AG09319 (cell line): ENCODE measurements at regions not wholly inside any gene's neighbourhood (a gene's known extent, or its start where the extent isn't known, plus 50 kb on each side); places are given as distances from the start of the nearest gene placed in this dataset.

ENCODE experiments used
- DNase-seq: peaks from one replicate; pipeline ENCODE4 v3.0.0-alpha.2; 2010; ENCODE audit warnings: low read depth; ENCODE audit errors: extremely low read depth
- TF ChIP-seq, protein P1 (sequence below): IDR thresholded peaks from 2 replicates; pipeline ENCODE4 v1.5.1; 2011; ENCODE audit warnings: low read depth, mild to moderate bottlenecking, inconsistent platforms, low read length, moderate library complexity

GRCh38 chr4:125762537-125762936 is 447.8 kb downstream of the FAT4 start:
- TF ChIP-seq, protein P1, sequence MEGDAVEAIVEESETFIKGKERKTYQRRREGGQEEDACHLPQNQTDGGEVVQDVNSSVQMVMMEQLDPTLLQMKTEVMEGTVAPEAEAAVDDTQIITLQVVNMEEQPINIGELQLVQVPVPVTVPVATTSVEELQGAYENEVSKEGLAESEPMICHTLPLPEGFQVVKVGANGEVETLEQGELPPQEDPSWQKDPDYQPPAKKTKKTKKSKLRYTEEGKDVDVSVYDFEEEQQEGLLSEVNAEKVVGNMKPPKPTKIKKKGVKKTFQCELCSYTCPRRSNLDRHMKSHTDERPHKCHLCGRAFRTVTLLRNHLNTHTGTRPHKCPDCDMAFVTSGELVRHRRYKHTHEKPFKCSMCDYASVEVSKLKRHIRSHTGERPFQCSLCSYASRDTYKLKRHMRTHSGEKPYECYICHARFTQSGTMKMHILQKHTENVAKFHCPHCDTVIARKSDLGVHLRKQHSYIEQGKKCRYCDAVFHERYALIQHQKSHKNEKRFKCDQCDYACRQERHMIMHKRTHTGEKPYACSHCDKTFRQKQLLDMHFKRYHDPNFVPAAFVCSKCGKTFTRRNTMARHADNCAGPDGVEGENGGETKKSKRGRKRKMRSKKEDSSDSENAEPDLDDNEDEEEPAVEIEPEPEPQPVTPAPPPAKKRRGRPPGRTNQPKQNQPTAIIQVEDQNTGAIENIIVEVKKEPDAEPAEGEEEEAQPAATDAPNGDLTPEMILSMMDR = peak; percentile 9
- DNase-seq = no peak

- TF ChIP-seq, protein P1 = no peak
- no peak for DNase-seq
These were observed 451.2 kb downstream of the FAT4 start for GRCh38 chr4:125765941-125766340.

- TF ChIP-seq, protein P1 = no peak
These were observed 456.2 kb downstream of the FAT4 start for GRCh38 chr4:125770814-125771398.

DNA sequence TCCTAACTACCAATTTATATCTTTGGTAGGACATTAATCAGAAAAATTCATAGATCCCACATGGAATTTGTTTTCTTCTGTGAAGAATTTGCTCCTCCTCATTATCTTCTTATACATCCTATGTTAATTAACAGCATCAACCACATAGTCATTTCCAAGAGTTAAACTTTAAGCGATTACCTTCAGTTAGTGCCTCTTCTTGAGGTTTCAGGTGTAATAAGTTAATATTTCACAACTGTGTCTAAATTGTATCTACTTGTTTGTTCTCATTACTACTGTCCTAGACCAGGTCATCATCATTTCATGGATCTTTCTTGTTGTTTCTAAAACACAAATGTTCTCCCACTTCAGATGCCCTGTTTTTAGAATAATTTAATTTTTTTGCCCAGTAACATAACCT is 457.9 kb downstream of the FAT4 start:
- no peak for DNase-seq
- TF ChIP-seq, protein P1 = no peak

More at GRCh38 chr4:125770814-125771398, 456.2 kb downstream of the FAT4 start:
- no peak for DNase-seq

DNA sequence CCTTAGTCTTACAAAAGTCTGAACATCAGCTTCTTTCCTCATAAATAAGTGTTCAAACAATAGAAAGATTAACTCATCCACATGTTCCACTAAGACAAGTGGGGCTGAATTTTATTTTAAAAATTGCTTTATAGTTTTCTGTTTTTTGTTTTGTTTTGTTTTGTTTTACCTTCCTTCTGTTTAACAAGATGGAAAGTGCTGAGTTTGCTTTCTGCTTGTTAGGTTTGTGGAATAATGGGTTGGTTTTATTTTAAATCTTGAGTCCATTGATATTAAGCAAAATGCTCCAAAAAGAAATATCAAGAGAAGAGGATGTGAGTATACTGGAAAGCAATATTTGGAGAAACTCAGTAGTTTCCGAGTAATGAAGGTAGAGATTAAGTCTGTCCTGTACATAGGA is 458.7 kb downstream of the FAT4 start:
- TF ChIP-seq, protein P1 = no peak

DNA sequence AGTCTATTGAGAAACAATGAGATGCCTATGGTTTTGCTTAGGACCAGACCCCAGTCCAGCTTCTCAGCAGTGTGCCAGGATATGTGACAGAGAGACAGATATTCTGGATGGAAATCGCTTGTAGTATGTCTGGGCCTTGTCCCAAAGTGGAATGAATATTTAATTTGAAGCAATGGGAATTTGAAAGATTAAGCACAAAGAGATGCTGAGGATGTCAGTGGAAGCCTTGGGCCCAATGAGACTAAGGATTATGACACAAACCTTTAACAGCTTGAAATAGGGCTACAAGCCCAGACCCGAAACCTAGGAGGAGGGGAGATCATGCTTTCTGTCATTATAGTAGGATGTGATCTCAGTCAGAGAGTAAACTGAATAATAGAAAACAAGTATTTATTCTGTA is 459.2 kb downstream of the FAT4 start:
- TF ChIP-seq, protein P1 = no peak
- no peak for DNase-seq

More for the DNA sequence above, 458.7 kb downstream of the FAT4 start:
- no peak for DNase-seq

DNA sequence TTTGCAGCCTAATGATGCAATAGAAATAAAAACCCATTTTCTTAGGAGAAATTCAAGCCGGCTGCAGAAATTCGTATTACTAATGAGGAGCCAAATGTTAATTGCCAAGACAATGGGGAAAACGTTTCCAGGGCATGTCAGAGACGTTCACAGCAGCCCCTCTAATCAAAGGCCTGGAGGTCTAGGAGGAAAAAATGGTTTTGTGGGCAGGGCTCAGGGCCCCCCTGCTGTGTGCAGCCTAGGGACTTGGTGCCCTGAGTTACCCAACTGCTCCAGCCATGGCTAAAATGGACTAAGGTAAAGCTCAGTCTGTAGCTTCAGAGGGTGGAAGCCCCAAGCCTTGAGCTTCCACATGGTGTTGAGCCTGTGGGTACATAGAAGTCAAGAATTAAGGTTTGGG is 461.4 kb downstream of the FAT4 start:
- DNase-seq = no peak
- TF ChIP-seq, protein P1 = no peak
